ENCODE measurements at regions not wholly inside any gene's neighbourhood (a gene's known extent, or its start where the extent isn't known, plus 50 kb on each side); places are given as distances from the start of the nearest gene placed in this dataset.

DNA sequence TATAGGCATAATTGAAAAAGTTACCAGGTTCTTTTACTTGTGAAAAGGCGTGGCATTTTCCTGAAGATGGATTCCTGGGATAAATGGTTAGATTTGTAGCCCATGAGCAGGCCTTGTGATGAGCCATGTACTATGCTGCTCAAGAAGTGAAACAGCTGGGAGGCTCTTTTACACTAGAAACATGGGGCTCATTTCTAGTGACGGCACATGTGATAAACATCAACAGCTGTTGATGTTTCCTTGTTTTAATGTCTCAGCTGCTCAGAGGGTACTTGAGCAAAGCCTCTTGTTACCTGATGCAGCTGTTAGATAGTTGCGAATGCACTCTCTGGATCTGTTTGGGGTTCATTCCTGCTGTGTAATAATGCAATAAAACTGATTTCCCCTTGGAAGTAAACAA, 396.8 kb downstream of the GUCY1A2 start:
- no peak for DNase-seq
- H3K4me3 ChIP-seq (ENCODE audit: insufficient read depth, low read depth, low read length): no peak overlapping the region

More for the DNA sequence above, 396.8 kb downstream of the GUCY1A2 start:
- no peaks in the 10 kb centered on the region for H3K27me3 ChIP-seq (ENCODE audit: control insufficient read depth, insufficient read depth, low read length)
- H3K36me3 ChIP-seq (replicated peaks; ENCODE audit: control insufficient read depth, insufficient read depth, low read length): no peaks in the 10 kb centered on the region

All from H7 (cell line).